HepG2 (cell line): ENCODE measurements at regions not wholly inside any gene's neighbourhood (a gene's known extent, or its start where the extent isn't known, plus 50 kb on each side); places are given as distances from the start of the nearest gene placed in this dataset.

Source experiments
- BCL3 ChIP-seq: sonication (generic); formaldehyde crosslinking; IDR thresholded peaks from 2 replicates; pipeline ENCODE4 v1.5.1; 2020; ENCODE audit warnings: mild to moderate bottlenecking, missing genetic modification reagents, moderate library complexity
- DBP ChIP-seq: sonication (generic); formaldehyde crosslinking; IDR thresholded peaks from 2 replicates; pipeline ENCODE4 v1.4.0; 2020; ENCODE audit warnings: missing genetic modification reagents; ENCODE audit errors: not compliant biosample characterization
- EHMT2 ChIP-seq: fragments of 200-600 bp; sonication (generic); IDR thresholded peaks from 2 replicates; pipeline ENCODE4 v1.7.0; 2017; ENCODE audit warnings: antibody characterized with exemption, low read depth, low read length, borderline replicate concordance
- ELF3 ChIP-seq: IDR thresholded peaks from 2 replicates; pipeline ENCODE4 v1.6.1; 2016; ENCODE audit warnings: missing genetic modification reagents, missing compliant biosample characterization
- IRX3 ChIP-seq: sonication (generic); formaldehyde crosslinking; IDR thresholded peaks from 2 replicates; pipeline ENCODE4 v1.8.1; 2023; ENCODE audit warnings: mild to moderate bottlenecking, low read depth, missing genetic modification reagents, borderline replicate concordance
- JUND ChIP-seq: sonication (generic); formaldehyde crosslinking; IDR thresholded peaks from 2 replicates; pipeline ENCODE4 v1.8.0; 2022; ENCODE audit warnings: mild to moderate bottlenecking, missing genetic modification reagents
- MTA3 ChIP-seq: sonication (generic); formaldehyde crosslinking; IDR thresholded peaks from 2 replicates; pipeline ENCODE4 v1.4.0; 2020; ENCODE audit warnings: missing genetic modification reagents
- NBN ChIP-seq: fragments of 450-650 bp; conservative IDR thresholded peaks from 2 replicates; pipeline ENCODE4 v1.6.1; 2017
- NCOA1 ChIP-seq: sonication (generic); formaldehyde crosslinking; IDR thresholded peaks from 2 replicates; pipeline ENCODE4 v1.9.0; 2021; ENCODE audit warnings: missing genetic modification reagents
- PHF5A ChIP-seq: IDR thresholded peaks from one replicate; pipeline ENCODE4 v1.6.1; 2018; ENCODE audit warnings: low read depth, missing genetic modification reagents; ENCODE audit not compliant: unreplicated experiment
- RBFOX2 ChIP-seq: fragments of 200-400 bp; formaldehyde crosslinking; IDR thresholded peaks from 2 replicates; pipeline ENCODE4 v1.6.1; 2017; ENCODE audit warnings: low read depth, mild to moderate bottlenecking, low read length
- RFX1 ChIP-seq: fragments of 450-650 bp; IDR thresholded peaks from 2 replicates; pipeline ENCODE4 v1.6.1; 2017
- SMAD3 ChIP-seq: sonication (generic); formaldehyde crosslinking; IDR thresholded peaks from 2 replicates; pipeline ENCODE4 v1.4.0; 2020; ENCODE audit warnings: missing genetic modification reagents
- TRIM22 ChIP-seq: fragments of 450-650 bp; IDR thresholded peaks from 2 replicates; pipeline ENCODE4 v1.6.1; 2017
- ZFYVE20 ChIP-seq: sonication (generic); formaldehyde crosslinking; IDR thresholded peaks from 2 replicates; pipeline ENCODE4 v1.8.0; 2023; ENCODE audit warnings: low read depth, mild to moderate bottlenecking, moderate library complexity, missing genetic modification reagents, borderline replicate concordance
- ZNF235 ChIP-seq: sonication (generic); formaldehyde crosslinking; IDR thresholded peaks from 2 replicates; pipeline ENCODE4 v1.8.1; 2023; ENCODE audit warnings: mild to moderate bottlenecking, missing genetic modification reagents, borderline replicate concordance
- ZNF24 ChIP-seq: fragments of 450-650 bp; IDR thresholded peaks from 2 replicates; pipeline ENCODE4 v1.6.1; 2017; ENCODE audit warnings: antibody characterized with exemption, mild to moderate bottlenecking
- ZNF503 ChIP-seq: sonication (generic); formaldehyde crosslinking; IDR thresholded peaks from 2 replicates; pipeline ENCODE4 v1.4.0; 2020; ENCODE audit warnings: missing genetic modification reagents
- ZNF609 ChIP-seq: sonication (generic); formaldehyde crosslinking; IDR thresholded peaks from 2 replicates; pipeline ENCODE4 v1.4.0; 2020; ENCODE audit warnings: mild to moderate bottlenecking, missing genetic modification reagents, borderline replicate concordance

- TF ChIP-seq ZNF609 (CRISPR knock-in tag) (peak; percentile 99), SMAD3 (CRISPR knock-in tag) (peak; percentile 85; the same call in 1 of the 2 replicates), EHMT2 (peak; percentile 85), MTA3 (CRISPR knock-in tag) (no peak), IRX3 (CRISPR knock-in tag) (peak; percentile 74; the same call in 1 of the 2 replicates), PHF5A (CRISPR knock-in tag) (peak; percentile 83), BCL3 (CRISPR knock-in tag) (peak; percentile 67), NBN (no peak), ZNF24 (no peak), RBFOX2 (peak; percentile 80), ZNF235 (CRISPR knock-in tag) (no peak), DBP (CRISPR knock-in tag) (no peak), NCOA1 (no peak), JUND (CRISPR knock-in tag) (peak; percentile 79; the same call in 1 of the 2 replicates), ZFYVE20 (no peak), ELF3 (CRISPR knock-in tag) (peak; percentile 77; the same call in 1 of the 2 replicates), TRIM22 (no peak), RFX1 (no peak), ZNF503 (CRISPR knock-in tag) (peak; percentile 92)
These were observed 69.7 kb upstream of the DHRS4 start (continued) for GRCh38 chr14:23883684-23884540.
